ENCODE measurements at regions not wholly inside any gene's neighbourhood (a gene's known extent, or its start where the extent isn't known, plus 50 kb on each side); places are given as distances from the start of the nearest gene placed in this dataset.

- TF ChIP-seq CTCF (IDR thresholded peaks at IDR 0.05) (no peak), EZH2 (IDR thresholded peaks at IDR 0.05) (no peak), EZH2phosphoT487 (IDR thresholded peaks at IDR 0.05) (no peak)
Measured at GRCh38 chr14:58776516-58776915, 138.8 kb downstream of the DACT1 start.

All from neural progenitor cell (in vitro differentiated cells).